HG03159 (cell line): ENCODE measurements at regions not wholly inside any gene's neighbourhood (a gene's known extent, or its start where the extent isn't known, plus 50 kb on each side); places are given as distances from the start of the nearest gene placed in this dataset.

Source experiments
- ATAC-seq: cut with Tn5 transposase; IDR thresholded peaks from one replicate; pipeline ENCODE4 v1.9.1; 2021; ENCODE audit warnings: mild to moderate bottlenecking, moderate library complexity; ENCODE audit not compliant: unreplicated experiment

DNA sequence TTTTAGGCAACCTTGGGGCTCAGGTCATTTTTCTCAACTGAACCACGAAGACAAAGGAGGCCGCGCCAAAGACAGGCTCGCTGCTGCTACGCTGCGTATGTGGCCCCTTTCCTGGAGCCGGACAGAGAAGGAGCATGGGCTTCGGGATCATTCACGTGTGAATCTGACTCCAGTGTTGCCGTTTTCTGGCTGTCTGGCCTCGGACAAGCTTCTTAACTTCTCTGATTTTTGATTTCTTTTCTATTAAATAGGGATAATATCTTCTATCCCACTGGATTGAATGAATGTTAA is 50.8 kb upstream of the ZNF366 start:
- ATAC-seq = no peak

DNA sequence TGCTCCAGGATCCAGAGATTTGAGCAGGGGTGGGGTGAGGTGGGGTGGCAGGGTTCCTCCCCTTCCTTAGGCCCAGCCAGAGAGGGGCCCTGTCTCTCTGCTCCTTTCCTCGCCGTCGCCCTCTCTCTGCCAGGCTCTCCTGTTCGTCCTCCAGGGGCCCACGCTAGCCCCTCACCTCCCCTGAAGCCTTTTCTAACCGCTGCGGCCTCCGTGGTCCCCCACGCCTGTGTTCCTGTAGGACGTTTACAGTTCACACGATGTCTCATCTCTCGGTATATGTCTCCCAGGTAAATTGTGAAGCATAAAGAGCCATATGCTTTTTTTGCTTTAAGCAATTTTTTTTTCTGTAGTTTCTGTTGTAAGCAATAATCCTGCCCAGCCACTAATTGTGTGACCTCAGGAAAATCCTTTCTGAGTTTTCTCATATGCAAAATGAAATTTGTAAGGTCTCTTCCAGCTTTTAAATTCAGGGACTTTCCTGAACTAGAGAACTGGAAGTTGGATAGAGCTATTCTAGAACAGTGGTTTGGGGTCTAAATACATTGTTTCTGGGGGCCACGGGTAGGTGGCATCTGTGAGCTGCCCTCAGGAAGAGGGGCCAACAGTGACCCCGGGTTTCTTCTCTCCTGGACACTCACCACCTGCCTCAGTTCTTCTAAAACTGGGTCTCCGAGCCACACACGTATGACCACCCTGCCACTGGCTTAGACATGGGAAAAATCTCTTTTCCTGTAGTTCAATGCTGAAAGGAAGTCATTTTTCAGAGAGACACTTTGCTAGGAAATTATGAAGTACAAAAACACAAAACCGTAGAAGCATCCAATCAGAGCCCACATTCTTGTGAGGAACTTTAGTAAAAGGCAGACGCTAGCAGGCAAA is 50.2 kb upstream of the ZNF366 start:
- ATAC-seq = no peak
